CD14-positive monocyte (primary cell): ENCODE measurements at regions not wholly inside any gene's neighbourhood (a gene's known extent, or its start where the extent isn't known, plus 50 kb on each side); places are given as distances from the start of the nearest gene placed in this dataset.

ENCODE experiments used
- DNase-seq, 3 donors: peaks; one replicate each; pipeline ENCODE4 v3.0.0-alpha.2; 2011 to 2022
- H2AFZ ChIP-seq: 2 replicates; pipeline ENCODE4 v1.6.0; 2012; ENCODE audit warnings: mild to moderate bottlenecking, low read depth, low read length, inconsistent platforms; ENCODE audit not compliant: insufficient read depth, poor library complexity, severe bottlenecking
- H3K27ac ChIP-seq, 2 donors: 1 replicate in 1 of 2; 2 replicates in 1 of 2; pipeline ENCODE4 v1.5.1; 2012 to 2013; ENCODE audit warnings: low read length in 2 of 2, control low read depth in 1 of 2, inconsistent platforms in 1 of 2, low read depth in 1 of 2, mild to moderate bottlenecking in 1 of 2
- H3K27me3 ChIP-seq, 2 donors: one replicate each; pipeline versions ENCODE4 v1.6.0 to v1.6.1; 2011 to 2013; ENCODE audit warnings: low read length in 2 of 2; ENCODE audit not compliant: control insufficient read depth in 2 of 2, insufficient read depth in 2 of 2
- H3K36me3 ChIP-seq, 2 donors: replicated peaks in 1 of 2; 1 replicate in 1 of 2; 2 replicates in 1 of 2; pipeline versions ENCODE4 v1.5.1 to v1.6.1; 2012 to 2013; ENCODE audit warnings: low read length in 2 of 2, control low read depth in 1 of 2, inconsistent platforms in 1 of 2, mild to moderate bottlenecking in 1 of 2; ENCODE audit not compliant: insufficient read depth in 2 of 2, control insufficient read depth in 1 of 2
- H3K4me1 ChIP-seq, 2 donors: 1 replicate in 1 of 2; 2 replicates in 1 of 2; pipeline versions ENCODE4 v1.5.1 to v1.6.1; 2012 to 2013; ENCODE audit warnings: low read length in 2 of 2, control low read depth in 1 of 2, inconsistent platforms in 1 of 2, mild to moderate bottlenecking in 1 of 2, moderate library complexity in 1 of 2; ENCODE audit not compliant: insufficient read depth in 2 of 2, control insufficient read depth in 1 of 2
- H3K4me2 ChIP-seq: replicated peaks from 2 replicates; pipeline ENCODE3; 2012; ENCODE audit warnings: low read length, moderate library complexity, mild to moderate bottlenecking; ENCODE audit not compliant: poor library complexity, severe bottlenecking; ENCODE audit errors: extremely low read depth
- H3K4me3 ChIP-seq, 3 experiments: fragments of 200-600 bp in 1 of 3; sonication (generic) in 1 of 3; replicated peaks in 1 of 3; 1 replicate in 2 of 3; 2 replicates in 1 of 3; pipeline ENCODE4 v1.5.1; 2011 to 2013; ENCODE audit warnings: low read length in 3 of 3, mild to moderate bottlenecking in 3 of 3, control low read depth in 2 of 3, low read depth in 2 of 3, inconsistent platforms in 1 of 3, moderate library complexity in 1 of 3
- H3K79me2 ChIP-seq: 2 replicates; pipeline ENCODE4 v1.6.0; 2012; ENCODE audit warnings: mild to moderate bottlenecking, control low read depth, inconsistent platforms, low read length, moderate library complexity; ENCODE audit not compliant: insufficient read depth
- H3K9ac ChIP-seq: 2 replicates; pipeline ENCODE4 v1.6.0; 2017; ENCODE audit warnings: low read length, mild to moderate bottlenecking; ENCODE audit not compliant: insufficient read depth, poor library complexity, severe bottlenecking
- H3K9me3 ChIP-seq, 2 donors: replicated peaks in 1 of 2; 1 replicate in 1 of 2; 2 replicates in 1 of 2; pipeline versions ENCODE4 v1.5.1 to v1.6.1; 2012 to 2013; ENCODE audit warnings: low read length in 2 of 2, control low read depth in 1 of 2; ENCODE audit not compliant: control insufficient read depth in 1 of 2, insufficient read depth in 1 of 2
- H4K20me1 ChIP-seq: 2 replicates; pipeline ENCODE4 v1.6.0; 2012; ENCODE audit warnings: mild to moderate bottlenecking, low read length, control low read depth, moderate library complexity; ENCODE audit not compliant: insufficient read depth
- H3K27ac Mint-ChIP-seq, 7 donors: one replicate each; pipeline ENCODE4 v1.8.0; 2020; ENCODE audit warnings: mild to moderate bottlenecking in 7 of 7, mixed read lengths in 7 of 7, moderate library complexity in 6 of 7, inconsistent platforms in 2 of 7
- H3K27me3 Mint-ChIP-seq, 3 donors: one replicate each; pipeline ENCODE4 v1.8.0; 2021 to 2022; ENCODE audit warnings: low read depth in 3 of 3, mild to moderate bottlenecking in 3 of 3, mixed read lengths in 3 of 3, moderate library complexity in 3 of 3, inconsistent platforms in 1 of 3
- H3K36me3 Mint-ChIP-seq, 2 donors: one replicate each; pipeline ENCODE4 v1.8.0; 2020; ENCODE audit warnings: mixed read lengths in 2 of 2, inconsistent platforms in 1 of 2, mild to moderate bottlenecking in 1 of 2
- H3K4me1 Mint-ChIP-seq: one replicate; pipeline ENCODE4 v1.8.0; 2020; ENCODE audit warnings: mild to moderate bottlenecking, mixed read lengths
- H3K4me3 Mint-ChIP-seq, 2 donors: one replicate each; pipeline ENCODE4 v1.8.0; 2020; ENCODE audit warnings: mild to moderate bottlenecking in 2 of 2, mixed read lengths in 2 of 2, moderate library complexity in 1 of 2
- H3K9me3 Mint-ChIP-seq, 7 donors: one replicate each; pipeline ENCODE4 v1.8.0; 2020 to 2022; ENCODE audit warnings: mixed read lengths in 7 of 7, mild to moderate bottlenecking in 6 of 7, moderate library complexity in 6 of 7, inconsistent platforms in 2 of 7
- CTCF ChIP-seq: fragments of 200-600 bp; IDR thresholded peaks from one replicate; pipeline ENCODE4 v1.8.0; 2022; ENCODE audit warnings: antibody characterized with exemption, mild to moderate bottlenecking
- WGBS: methylation state at CpG from one replicate; pipeline ENCODE4 v1.1.5; 2013; ENCODE audit warnings: missing lambda C conversion rate; ENCODE audit not compliant: insufficient coverage; 5-methylcytosine and 5-hydroxymethylcytosine counted together
- intact Hi-C, 2 donors: fragments of 100-400 bp; cut with micrococcal nuclease; formaldehyde crosslinking; loops; one replicate each; pipeline versions ENCODE4 v1.15.0 to v1.15.1; 2023

DNA sequence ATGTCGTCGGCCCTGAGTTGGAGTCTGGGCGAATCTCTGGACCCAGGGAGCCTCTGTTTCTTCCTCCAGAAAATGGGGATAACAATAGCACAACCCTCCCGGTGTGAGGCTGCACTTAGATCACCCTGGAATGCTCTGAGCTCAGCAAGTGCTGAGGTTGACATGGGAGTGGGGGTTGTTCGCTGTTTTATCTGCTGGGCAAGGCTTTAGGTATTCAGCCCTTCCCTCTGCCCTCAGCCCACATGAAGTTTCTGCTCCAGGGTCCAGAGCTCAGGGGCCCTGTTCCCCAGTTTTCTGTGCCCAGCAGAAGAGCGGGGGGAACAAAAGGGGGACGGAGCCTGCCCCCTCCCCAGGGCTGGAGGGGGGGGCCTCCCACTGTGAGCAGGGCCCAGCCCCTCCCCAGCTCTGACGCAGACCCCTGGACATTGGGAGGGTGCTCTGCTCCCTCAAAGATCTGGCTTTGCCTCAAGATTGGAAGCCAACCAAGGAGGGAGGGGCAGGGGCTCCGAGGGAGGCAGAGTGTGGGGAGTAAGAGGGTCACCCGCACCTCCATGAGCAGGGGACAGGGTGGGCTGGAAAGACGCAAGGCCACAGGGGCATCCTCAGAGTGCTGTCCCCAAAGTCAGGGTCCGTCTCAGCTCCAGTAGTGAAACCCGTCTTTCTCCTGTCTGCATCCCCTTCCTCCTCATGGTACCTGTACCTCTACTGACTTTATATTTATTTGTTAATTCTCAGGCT, 215.6 kb downstream of the C9orf50 start:
- DNase-seq, result no peak
- Histone ChIP-seq H3K9me3 (no peaks in the 10 kb centered on the region), H3K4me2 (no peak overlapping the region), H3K4me3 (no peak overlapping the region), H3K27ac (no peak overlapping the region), H3K9ac (no peak overlapping the region), H3K36me3 (no peaks in the 10 kb centered on the region), H3K4me1 (peaks cover 15 to 28% of the 10 kb centered on the region in 2 donors), H4K20me1 (no peaks in the 10 kb centered on the region), H2AFZ (no peak overlapping the region), H3K27me3 (no peaks in the 10 kb centered on the region), H3K79me2 (no peaks in the 10 kb centered on the region)
- no peak for TF ChIP-seq CTCF
- intact Hi-C loops, result no loop called here
- no peak overlapping the region for H3K4me3 Mint-ChIP-seq
- no peaks in the 10 kb centered on the region for H3K36me3 Mint-ChIP-seq
- WGBS, result 97% methylated on average over 9 of the region's 13 CpGs
- H3K4me1 Mint-ChIP-seq, result peaks cover 20% of the 10 kb centered on the region
- H3K27ac Mint-ChIP-seq, result peak overlapping the region in 1 of 7 donors; percentile 75
- peaks cover 3 to 10% (median 8%) of the 10 kb centered on the region in 3 donors for H3K27me3 Mint-ChIP-seq
- peaks cover 0 to 4% (median 2%) of the 10 kb centered on the region in 7 donors for H3K9me3 Mint-ChIP-seq

- Histone ChIP-seq H3K79me2 (no peaks in the 10 kb centered on the region), H3K27ac (no peak overlapping the region), H3K4me2 (no peak overlapping the region), H3K36me3 (no peaks in the 10 kb centered on the region), H2AFZ (no peak overlapping the region), H3K9ac (no peak overlapping the region), H3K4me1 (peaks cover 15 to 28% of the 10 kb centered on the region in 2 donors), H3K27me3 (no peaks in the 10 kb centered on the region), H3K4me3 (no peak overlapping the region), H4K20me1 (no peaks in the 10 kb centered on the region), H3K9me3 (no peaks in the 10 kb centered on the region)
- no peak for DNase-seq
- no peak for TF ChIP-seq CTCF
- Mint-ChIP-seq H3K27ac (no peak overlapping the region), H3K4me3 (no peak overlapping the region), H3K27me3 (peaks cover 4 to 11% (median 7%) of the 10 kb centered on the region in 3 donors), H3K36me3 (no peaks in the 10 kb centered on the region), H3K4me1 (peaks cover 20% of the 10 kb centered on the region), H3K9me3 (no peaks in the 10 kb centered on the region)
- 77% methylated on average over 4 of the region's 8 CpGs for WGBS
- intact Hi-C loops, result no loop called here
Measured at GRCh38 chr9:129404621-129405020, 216.3 kb downstream of the C9orf50 start.
